Muscle of leg (tissue), 3 donors: ENCODE measurements at regions not wholly inside any gene's neighbourhood (a gene's known extent, or its start where the extent isn't known, plus 50 kb on each side); places are given as distances from the start of the nearest gene placed in this dataset.

Experiments used
- DNase-seq: peaks from one replicate; pipeline ENCODE4 v3.0.0; 2013
- H3K27ac ChIP-seq: one replicate; pipeline ENCODE4 v1.5.1; 2013; ENCODE audit warnings: mild to moderate bottlenecking, low read length, control low read depth
- H3K27me3 ChIP-seq: one replicate; pipeline ENCODE4 v1.6.1; 2013; ENCODE audit warnings: low read length; ENCODE audit not compliant: control insufficient read depth, insufficient read depth
- H3K36me3 ChIP-seq: one replicate; pipeline ENCODE4 v1.6.1; 2013; ENCODE audit warnings: low read length; ENCODE audit not compliant: control insufficient read depth, insufficient read depth
- H3K4me1 ChIP-seq: one replicate; pipeline ENCODE4 v1.6.1; 2013; ENCODE audit warnings: low read length; ENCODE audit not compliant: control insufficient read depth, insufficient read depth
- H3K4me3 ChIP-seq: one replicate; pipeline ENCODE4 v1.5.1; 2013; ENCODE audit warnings: low read length, control low read depth
- H3K9me3 ChIP-seq: replicated peaks from 2 replicates; pipeline ENCODE4 v1.6.1; 2013; ENCODE audit warnings: low read depth, low read length; ENCODE audit not compliant: control insufficient read depth
- WGBS: methylation state at CpG from one replicate; pipeline ENCODE4 v1.1.5; 2013; ENCODE audit warnings: missing lambda C conversion rate; ENCODE audit not compliant: insufficient coverage; 5-methylcytosine and 5-hydroxymethylcytosine counted together

- DNase-seq = no peak
- H3K4me3 ChIP-seq = no peak overlapping the region
- peaks cover 2% of the 10 kb centered on the region for H3K27me3 ChIP-seq
- H3K9me3 ChIP-seq = no peaks in the 10 kb centered on the region
- H3K36me3 ChIP-seq = no peaks in the 10 kb centered on the region
- H3K27ac ChIP-seq = no peak overlapping the region
- H3K4me1 ChIP-seq = no peaks in the 10 kb centered on the region
- no CpG with 5 or more reads among the region's 1 CpG for WGBS
Observed at GRCh38 chr2:198326431-198326830, 522.0 kb downstream of the PLCL1 start.

GRCh38 chr2:198325359-198325758 lies 521.0 kb downstream of the PLCL1 start:
- Histone ChIP-seq H3K27ac (no peak overlapping the region), H3K27me3 (peaks cover 2% of the 10 kb centered on the region), H3K36me3 (no peaks in the 10 kb centered on the region), H3K4me1 (no peaks in the 10 kb centered on the region), H3K4me3 (no peak overlapping the region), H3K9me3 (no peaks in the 10 kb centered on the region)
- no peak for DNase-seq
- WGBS = no CpG with 5 or more reads among the region's 2 CpGs

DNA sequence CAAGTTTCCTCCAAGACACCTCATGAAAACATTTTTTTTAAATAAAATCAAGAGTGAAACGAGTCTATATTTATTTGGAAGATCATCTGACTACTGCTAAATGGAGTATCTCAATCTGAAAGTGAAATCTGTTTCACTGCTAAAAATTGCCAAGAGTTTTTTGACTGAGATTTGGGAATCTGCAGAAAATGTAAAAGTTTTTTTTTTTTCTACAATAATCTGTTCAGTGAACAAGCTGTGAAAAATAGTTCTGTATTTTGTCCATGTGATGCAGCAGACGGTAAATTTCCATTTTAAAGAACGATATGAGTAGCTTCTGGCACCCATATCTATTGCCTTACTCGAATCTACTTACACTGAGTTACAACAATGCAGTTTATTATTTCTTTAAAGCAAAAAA lies 519.7 kb downstream of the PLCL1 start:
- H3K27ac ChIP-seq = no peak overlapping the region
- H3K4me3 ChIP-seq = no peak overlapping the region
- no peak for DNase-seq
- no peaks in the 10 kb centered on the region for H3K36me3 ChIP-seq
- H3K4me1 ChIP-seq = no peaks in the 10 kb centered on the region
- peaks cover 2% of the 10 kb centered on the region for H3K27me3 ChIP-seq
- no CpG with 5 or more reads among the region's 4 CpGs for WGBS
- no peaks in the 10 kb centered on the region for H3K9me3 ChIP-seq

- H3K9me3 ChIP-seq = no peaks in the 10 kb centered on the region
- no CpG with 5 or more reads among the region's 8 CpGs for WGBS
- no peaks in the 10 kb centered on the region for H3K36me3 ChIP-seq
- no peak for DNase-seq
- no peak overlapping the region for H3K4me3 ChIP-seq
- H3K27ac ChIP-seq = no peak overlapping the region
- H3K4me1 ChIP-seq = no peaks in the 10 kb centered on the region
- peaks cover 2% of the 10 kb centered on the region for H3K27me3 ChIP-seq
Observed at GRCh38 chr2:198322275-198322674, 517.9 kb downstream of the PLCL1 start.

DNA sequence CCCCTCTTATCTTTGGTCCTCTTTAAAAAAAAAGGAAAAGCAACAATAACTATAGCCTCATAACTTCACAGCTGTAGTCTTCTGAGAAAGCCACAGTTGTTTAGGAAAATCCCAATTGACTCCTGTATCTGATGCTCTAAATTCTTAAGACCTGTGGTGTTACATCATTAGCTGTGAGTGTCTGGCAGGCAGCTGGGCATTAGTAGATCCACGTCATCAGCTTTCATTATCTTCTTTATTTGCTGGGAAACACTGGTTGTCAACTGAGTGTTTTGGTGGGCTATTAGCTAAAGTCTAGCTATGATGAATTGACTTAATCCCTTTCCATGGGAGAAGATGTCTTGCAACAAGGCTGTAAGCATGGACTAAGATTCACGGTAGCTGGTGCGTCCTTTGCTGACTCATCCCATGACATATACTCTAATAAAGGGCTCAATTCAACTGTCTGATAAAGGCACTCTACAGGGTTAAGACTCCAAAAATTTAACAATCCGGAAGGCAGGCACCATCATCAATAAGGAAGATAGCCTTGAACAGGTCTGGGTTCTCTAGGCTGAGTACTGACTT lies 517.2 kb downstream of the PLCL1 start:
- no CpG with 5 or more reads among the region's 4 CpGs for WGBS
- DNase-seq = no peak
- no peak overlapping the region for H3K27ac ChIP-seq
- no peaks in the 10 kb centered on the region for H3K4me1 ChIP-seq
- H3K36me3 ChIP-seq = no peaks in the 10 kb centered on the region
- H3K9me3 ChIP-seq = no peaks in the 10 kb centered on the region
- no peak overlapping the region for H3K4me3 ChIP-seq
- H3K27me3 ChIP-seq = peaks cover 2% of the 10 kb centered on the region

DNA sequence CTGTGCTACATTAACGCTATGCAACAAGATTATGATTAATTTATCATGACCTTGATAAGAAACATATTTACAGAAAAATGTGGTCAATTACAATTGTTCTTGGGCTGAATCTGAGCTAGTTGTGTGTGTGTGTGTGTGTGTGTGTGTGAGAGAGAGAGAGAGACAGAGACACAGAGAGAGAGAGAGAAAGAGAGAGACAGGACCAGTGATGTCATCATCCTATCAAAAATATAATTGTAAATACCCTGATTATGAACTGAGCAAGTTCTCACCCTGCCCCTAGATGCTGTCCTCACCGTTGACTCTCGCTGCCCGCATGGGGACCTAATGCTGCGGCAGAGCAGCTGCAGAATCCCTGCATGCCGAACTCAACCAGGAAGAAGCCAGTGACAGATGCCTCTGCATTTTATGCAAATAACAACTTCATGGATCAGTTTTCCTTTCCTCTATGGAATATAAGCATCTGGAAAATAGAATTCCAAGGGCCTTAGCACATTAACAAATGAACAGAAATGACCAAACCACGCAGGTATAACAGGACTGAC lies 512.5 kb downstream of the PLCL1 start:
- no peak overlapping the region for H3K27ac ChIP-seq
- WGBS = 33% methylated on average over 4 of the region's 7 CpGs
- DNase-seq = peak; percentile 7
- no peaks in the 10 kb centered on the region for H3K9me3 ChIP-seq
- no peak overlapping the region for H3K4me3 ChIP-seq
- H3K36me3 ChIP-seq = no peaks in the 10 kb centered on the region
- H3K27me3 ChIP-seq = peaks cover 3% of the 10 kb centered on the region
- H3K4me1 ChIP-seq = no peaks in the 10 kb centered on the region

DNA sequence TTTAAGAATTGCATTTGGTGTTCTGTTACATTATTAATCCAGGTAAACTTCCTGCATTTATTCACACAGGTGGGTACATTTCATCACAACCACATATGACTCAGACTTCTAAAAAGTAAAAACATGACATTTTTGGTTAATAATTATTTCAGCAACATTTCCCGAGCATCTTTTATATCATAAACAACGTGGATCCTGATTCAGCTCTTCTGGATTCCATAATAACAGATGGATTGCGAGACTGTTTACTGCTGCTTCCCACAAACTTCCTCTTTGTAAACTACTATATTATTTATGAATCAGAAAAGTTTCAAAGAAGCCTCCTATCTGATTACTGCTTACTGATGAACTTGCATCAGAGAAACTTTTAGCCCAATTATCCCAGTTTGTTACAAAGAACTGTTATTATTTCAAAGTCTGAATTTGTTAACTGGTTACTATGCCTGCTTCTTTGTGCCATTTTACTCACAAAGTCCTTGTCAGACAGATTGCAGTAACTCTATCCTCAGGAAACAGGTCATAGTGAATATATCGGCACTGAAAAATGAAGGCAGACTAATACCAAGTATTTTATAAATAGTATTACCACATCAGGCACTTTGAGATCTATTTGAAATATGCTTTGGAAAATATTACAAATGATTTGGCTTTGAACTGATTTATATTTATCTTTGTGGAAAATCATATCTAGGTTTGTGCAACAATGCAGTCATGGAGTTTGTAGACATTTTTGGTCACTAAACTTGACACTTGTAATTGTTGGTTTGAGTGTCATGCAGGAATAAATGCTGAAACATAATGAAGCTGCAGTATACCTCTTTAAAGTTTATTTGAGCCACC lies 511.6 kb downstream of the PLCL1 start:
- Histone ChIP-seq H3K9me3 (no peaks in the 10 kb centered on the region), H3K27ac (no peak overlapping the region), H3K4me3 (no peak overlapping the region), H3K36me3 (no peaks in the 10 kb centered on the region), H3K4me1 (no peaks in the 10 kb centered on the region), H3K27me3 (peaks cover 4% of the 10 kb centered on the region)
- no CpG with 5 or more reads among the region's 4 CpGs for WGBS
- no peak for DNase-seq

DNA sequence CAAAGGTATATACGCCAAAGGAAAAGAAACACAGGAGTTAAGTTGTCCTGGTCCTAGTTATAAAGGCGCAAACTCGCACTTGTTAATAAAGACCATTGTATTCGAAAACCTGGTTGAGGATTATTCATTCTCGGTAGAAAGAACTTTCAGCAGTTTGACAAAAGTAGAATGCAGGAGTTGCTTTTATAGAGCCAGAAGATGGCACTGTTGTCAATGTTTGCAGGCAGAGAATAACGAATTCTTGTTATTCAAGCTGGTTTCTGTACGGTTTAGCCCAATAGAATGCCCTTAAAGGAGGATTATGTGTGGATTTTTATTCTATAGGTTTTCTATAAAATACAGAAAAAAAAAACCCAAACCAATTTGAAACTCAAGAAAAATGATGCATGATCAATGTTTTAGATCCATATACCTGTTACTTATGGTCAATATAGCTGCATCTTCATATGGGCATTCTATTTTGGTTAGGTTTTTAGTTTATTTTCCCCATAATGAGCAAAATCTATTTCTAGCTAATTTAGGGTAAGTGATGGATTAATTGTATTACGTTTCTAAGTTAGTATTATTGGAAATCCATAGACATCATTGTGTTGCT lies 510.3 kb downstream of the PLCL1 start:
- peak; percentile 77 for DNase-seq
- Histone ChIP-seq H3K27ac (no peak overlapping the region), H3K4me3 (no peak overlapping the region), H3K9me3 (no peaks in the 10 kb centered on the region), H3K36me3 (no peaks in the 10 kb centered on the region), H3K4me1 (no peaks in the 10 kb centered on the region), H3K27me3 (peaks cover 4% of the 10 kb centered on the region)
- WGBS = no CpG with 5 or more reads among the region's 8 CpGs

GRCh38 chr2:198312596-198313483 lies 508.4 kb downstream of the PLCL1 start:
- no peak for DNase-seq
- 93% methylated on average over 3 of the region's 11 CpGs for WGBS
- peaks cover 4% of the 10 kb centered on the region for H3K27me3 ChIP-seq

More at GRCh38 chr2:198312596-198313483, 508.4 kb downstream of the PLCL1 start:
- Histone ChIP-seq H3K9me3 (no peaks in the 10 kb centered on the region), H3K36me3 (no peaks in the 10 kb centered on the region), H3K4me3 (no peak overlapping the region), H3K27ac (no peak overlapping the region), H3K4me1 (no peaks in the 10 kb centered on the region)
